ENCODE measurements at regions not wholly inside any gene's neighbourhood (a gene's known extent, or its start where the extent isn't known, plus 50 kb on each side); places are given as distances from the start of the nearest gene placed in this dataset.

- H2AFZ ChIP-seq (ENCODE audit: low read depth, low read length) = no peak overlapping the region
- TF ChIP-seq CTCF (IDR thresholded peaks at IDR 0.05; ENCODE audit: low read depth, low read length) = no peak
- TF ChIP-seq EZH2phosphoT487 (IDR thresholded peaks at IDR 0.05; ENCODE audit: low read depth) = no peak
- no peak overlapping the region for H3K27ac ChIP-seq (ENCODE audit: low read length)
- no peaks in the 10 kb centered on the region for H3K4me1 ChIP-seq (ENCODE audit: low read length)
- H4K20me1 ChIP-seq (ENCODE audit: insufficient read depth, low read length) = no peaks in the 10 kb centered on the region
- H3K9me3 ChIP-seq (ENCODE audit: insufficient read depth, low read length) = no peaks in the 10 kb centered on the region
- no peak overlapping the region for H3K4me2 ChIP-seq (ENCODE audit: low read length)
- peaks cover 17% of the 10 kb centered on the region; the same call in 1 of the 2 replicates for H3K27me3 ChIP-seq (ENCODE audit: low read depth, low read length)
- no peak overlapping the region for H3K4me3 ChIP-seq (ENCODE audit: low read length)
- no peak overlapping the region for H3K9ac ChIP-seq (ENCODE audit: low read length)
- H3K36me3 ChIP-seq (replicated peaks; ENCODE audit: low read depth, low read length) = no peaks in the 10 kb centered on the region
- no peaks in the 10 kb centered on the region for H3K79me2 ChIP-seq (ENCODE audit: low read length)
These were observed 155.8 kb upstream of the SDK2 start for GRCh38 chr17:73799781-73800627.

- H3K4me3 ChIP-seq (ENCODE audit: low read length) = no peak overlapping the region
- H3K36me3 ChIP-seq (replicated peaks; ENCODE audit: low read depth, low read length) = no peaks in the 10 kb centered on the region
- no peak overlapping the region for H3K4me2 ChIP-seq (ENCODE audit: low read length)
- no peak overlapping the region for H2AFZ ChIP-seq (ENCODE audit: low read depth, low read length)
- H3K9ac ChIP-seq (ENCODE audit: low read length) = no peak overlapping the region
- H3K79me2 ChIP-seq (ENCODE audit: low read length) = no peaks in the 10 kb centered on the region
- TF ChIP-seq CTCF (IDR thresholded peaks at IDR 0.05; ENCODE audit: low read depth, low read length) (no peak), EZH2phosphoT487 (IDR thresholded peaks at IDR 0.05; ENCODE audit: low read depth) (no peak)
- H3K9me3 ChIP-seq (ENCODE audit: insufficient read depth, low read length) = no peaks in the 10 kb centered on the region
- no peaks in the 10 kb centered on the region for H4K20me1 ChIP-seq (ENCODE audit: insufficient read depth, low read length)
- no peaks in the 10 kb centered on the region for H3K4me1 ChIP-seq (ENCODE audit: low read length)
- no peak overlapping the region for H3K27ac ChIP-seq (ENCODE audit: low read length)
- peaks cover 15% of the 10 kb centered on the region; the same call in 1 of the 2 replicates for H3K27me3 ChIP-seq (ENCODE audit: low read depth, low read length)
These were observed 156.6 kb upstream of the SDK2 start for GRCh38 chr17:73800893-73801292.

DNA sequence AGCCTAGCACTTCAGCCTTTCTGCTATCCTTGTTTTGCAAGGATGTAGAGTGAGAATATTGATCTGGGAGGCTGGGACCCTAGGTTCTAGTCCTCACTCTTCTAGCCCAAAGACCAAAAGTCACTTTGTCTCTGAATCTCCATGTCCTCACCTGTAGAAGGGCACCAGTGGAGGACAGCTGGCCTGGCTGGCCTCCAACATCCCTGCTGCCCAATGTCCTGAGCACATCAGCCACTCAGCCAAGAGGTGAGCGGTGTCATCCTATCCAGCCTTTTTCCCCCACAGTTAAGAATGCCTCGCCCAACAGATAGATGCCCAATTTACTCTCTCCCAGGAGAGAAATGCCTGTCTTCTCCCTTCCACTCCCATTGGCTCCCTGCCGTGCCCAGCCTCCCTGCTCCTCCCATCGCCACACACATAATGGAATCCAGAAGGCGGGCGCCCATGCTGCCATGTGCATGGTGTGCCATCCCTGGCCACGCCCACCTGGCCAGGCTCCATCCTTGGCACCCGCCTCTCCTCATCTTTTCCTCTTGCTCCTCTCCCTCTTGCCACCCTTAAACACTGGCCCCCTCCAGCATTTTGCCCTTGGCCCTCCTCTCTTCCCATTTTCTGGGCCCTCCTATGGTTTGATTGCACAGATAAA, 157.3 kb upstream of the SDK2 start:
- no peak overlapping the region for H3K9ac ChIP-seq (ENCODE audit: low read length)
- peaks cover 15% of the 10 kb centered on the region; the same call in 1 of the 2 replicates for H3K27me3 ChIP-seq (ENCODE audit: low read depth, low read length)
- no peak overlapping the region for H3K4me3 ChIP-seq (ENCODE audit: low read length)
- no peak overlapping the region for H2AFZ ChIP-seq (ENCODE audit: low read depth, low read length)
- H3K79me2 ChIP-seq (ENCODE audit: low read length) = no peaks in the 10 kb centered on the region
- H3K36me3 ChIP-seq (replicated peaks; ENCODE audit: low read depth, low read length) = no peaks in the 10 kb centered on the region
- H3K4me1 ChIP-seq (ENCODE audit: low read length) = no peaks in the 10 kb centered on the region
- H3K9me3 ChIP-seq (ENCODE audit: insufficient read depth, low read length) = no peaks in the 10 kb centered on the region
- no peaks in the 10 kb centered on the region for H4K20me1 ChIP-seq (ENCODE audit: insufficient read depth, low read length)
- H3K4me2 ChIP-seq (ENCODE audit: low read length) = no peak overlapping the region
- TF ChIP-seq EZH2phosphoT487 (IDR thresholded peaks at IDR 0.05; ENCODE audit: low read depth) (no peak), CTCF (IDR thresholded peaks at IDR 0.05; ENCODE audit: low read depth, low read length) (no peak)
- H3K27ac ChIP-seq (ENCODE audit: low read length) = no peak overlapping the region

- TF ChIP-seq EZH2phosphoT487 (IDR thresholded peaks at IDR 0.05; ENCODE audit: low read depth) (no peak), CTCF (IDR thresholded peaks at IDR 0.05; ENCODE audit: low read depth, low read length) (no peak)
- Histone ChIP-seq H3K9me3 (ENCODE audit: insufficient read depth, low read length) (no peaks in the 10 kb centered on the region), H3K4me2 (ENCODE audit: low read length) (no peak overlapping the region), H3K4me1 (ENCODE audit: low read length) (no peaks in the 10 kb centered on the region), H3K27ac (ENCODE audit: low read length) (no peak overlapping the region), H3K4me3 (ENCODE audit: low read length) (no peak overlapping the region), H3K27me3 (ENCODE audit: low read depth, low read length) (0 out of 2 replicates have a peak, but pooled peaks cover 15% of the 10 kb centered on the region), H2AFZ (ENCODE audit: low read depth, low read length) (no peak overlapping the region), H3K9ac (ENCODE audit: low read length) (no peak overlapping the region), H3K79me2 (ENCODE audit: low read length) (no peaks in the 10 kb centered on the region), H3K36me3 (replicated peaks; ENCODE audit: low read depth, low read length) (no peaks in the 10 kb centered on the region), H4K20me1 (ENCODE audit: insufficient read depth, low read length) (no peaks in the 10 kb centered on the region)
These were observed 158.1 kb upstream of the SDK2 start for GRCh38 chr17:73802314-73802713.

Data from OCI-LY3 (cell line).